Heart left ventricle (tissue), 16 donors: ENCODE measurements at regions not wholly inside any gene's neighbourhood (a gene's known extent, or its start where the extent isn't known, plus 50 kb on each side); places are given as distances from the start of the nearest gene placed in this dataset.

Source experiments
- ATAC-seq, 4 donors: fragments of 200-7000 bp; cut with Tn5 transposase; one replicate each; pipeline ENCODE4 v1.9.1; 2020 to 2022; ENCODE audit warnings: moderate library complexity in 4 of 4, mild to moderate bottlenecking in 3 of 4, moderate number of reproducible peaks in 1 of 4
- DNase-seq, 5 donors: peaks; one replicate each; pipeline ENCODE4 v3.0.0-alpha.2; 2020
- H3K27ac ChIP-seq, 12 donors: fragments of 200-600 bp; sonication (generic) in 4 of 12; one replicate each; pipeline versions ENCODE4 v1.5.0 to v1.8.0; 2016 to 2022; ENCODE audit warnings: mild to moderate bottlenecking in 2 of 12
- H3K27me3 ChIP-seq, 9 donors: fragments of 200-600 bp; sonication (generic) in 2 of 9; one replicate each; pipeline versions ENCODE4 v1.5.1 to v1.8.0; 2016 to 2022; ENCODE audit warnings: mild to moderate bottlenecking in 3 of 9
- H3K36me3 ChIP-seq, 9 donors: fragments of 200-600 bp; sonication (generic) in 2 of 9; one replicate each; pipeline versions ENCODE4 v1.5.0 to v1.8.0; 2018 to 2022; ENCODE audit warnings: mild to moderate bottlenecking in 2 of 9
- H3K4me1 ChIP-seq, 12 donors: fragments of 200-600 bp; sonication (generic) in 4 of 12; one replicate each; pipeline versions ENCODE4 v1.5.0 to v1.8.0; 2016 to 2022; ENCODE audit warnings: mild to moderate bottlenecking in 3 of 12
- H3K4me3 ChIP-seq, 12 donors: fragments of 200-600 bp; sonication (generic) in 4 of 12; one replicate each; pipeline versions ENCODE4 v1.5.0 to v1.8.0; 2017 to 2022; ENCODE audit warnings: mild to moderate bottlenecking in 9 of 12, moderate library complexity in 4 of 12
- H3K9me3 ChIP-seq, 12 donors: fragments of 200-600 bp; sonication (generic) in 4 of 12; one replicate each; pipeline versions ENCODE4 v1.5.0 to v1.8.0; 2016 to 2022; ENCODE audit warnings: mild to moderate bottlenecking in 1 of 12
- CTCF ChIP-seq, 12 donors: fragments of 200-600 bp; sonication (generic) in 4 of 12; IDR thresholded peaks; one replicate each; pipeline versions ENCODE4 v1.5.0 to v1.8.0; 2018 to 2022; ENCODE audit warnings: antibody characterized with exemption in 12 of 12, mild to moderate bottlenecking in 5 of 12
- POLR2A ChIP-seq, 2 donors: fragments of 450-650 bp; IDR thresholded peaks; one replicate each; pipeline ENCODE4 v1.6.1; 2017; ENCODE audit warnings: antibody characterized with exemption in 2 of 2, mild to moderate bottlenecking in 2 of 2, moderate library complexity in 2 of 2
- WGBS, 4 donors: extraction: QIAGEN DNeasy Blood & Tissue Kit in 2 of 4; methylation state at CpG; one replicate each; pipeline versions ENCODE4 v1.1.5 to v1.1.7; 2013 to 2018; 5-methylcytosine and 5-hydroxymethylcytosine counted together
- intact Hi-C, 10 donors: fragments of 100-400 bp; cut with DNase I; formaldehyde crosslinking; loops; one replicate each; pipeline versions ENCODE4 v1.11.1 to v1.14.2; 2022
- donor health status: ischemic (EF 13 %, LVEDD 7.1; RV severe dilation, severe dysfunction).
- donor health status: healthy with polysubstance abuse.
- donor health status: DM: no; HTN: yes; CAD: no.
- donor health status: DM: no; HTN: no; CAD: no.
- donor health status: ischemic (EF 25% LVEDD 6.9; RV normal size, moderate dysfunction).
- donor health status: ischemic (EF 25% LVEDD 5.7; RV mildly dilated, moderate dysfunction).
- donor health status: healthy.
- donor health status: DM: yes; HTN: yes; CAD: no.
- donor health status: ischemic (EF 35%, LVEDD 5.7; RV mildly dilated, moderate dysfunction).
- donor health status: nonischemic (EF 11% LVEDD 7.7; RV severe dilation, severe dysfunction).
- donor health status: DM: yes; HTN: yes; CAD: no.
- donor health status: PGD.
- donor health status: ischemic (EF 29% LVEDD 5.4; RV normal size, mild dysfunction).
- donor health status: nonischemic (EF 23%, LVEDD 6.1; RV moderate dilation, normal function).

- Histone ChIP-seq H3K9me3 (no peaks in the 10 kb centered on the region), H3K4me1 (peaks cover 0 to 4% (median 0%) of the 10 kb centered on the region in 12 donors), H3K27me3 (peaks cover 0 to 15% (median 0%) of the 10 kb centered on the region in 9 donors), H3K4me3 (peak overlapping the region in 3 of 12 donors; percentile 7 to 38 (median 19)), H3K27ac (peak overlapping the region in 5 of 12 donors; percentile 6 to 47 (median 32)), H3K36me3 (no peaks in the 10 kb centered on the region)
- DNase-seq (no peak), ATAC-seq (peak in 2 of 4 donors; percentile 47 to 81)
- TF ChIP-seq CTCF (IDR thresholded peaks at IDR 0.05) (no peak), POLR2A (IDR thresholded peaks at IDR 0.05) (no peak)
- WGBS, 4 donors = 58 to 71% (median 66%) methylated on average over 10 of the region's 10 CpGs
- intact Hi-C loops = no loop called here
Observed at GRCh38 chr19:31451686-31452330, 102.6 kb upstream of the TSHZ3 start.

GRCh38 chr19:31459430-31459829, 110.2 kb upstream of the TSHZ3 start:
- WGBS, 4 donors = 89 to 94% (median 92%) methylated on average over 3 of the region's 3 CpGs
- Histone ChIP-seq H3K36me3 (no peaks in the 10 kb centered on the region), H3K4me1 (no peaks in the 10 kb centered on the region), H3K9me3 (no peaks in the 10 kb centered on the region), H3K27me3 (peaks cover 0 to 4% (median 0%) of the 10 kb centered on the region in 9 donors), H3K27ac (no peak overlapping the region), H3K4me3 (no peak overlapping the region)
- TF ChIP-seq POLR2A (IDR thresholded peaks at IDR 0.05) = no peak
- TF ChIP-seq CTCF (IDR thresholded peaks at IDR 0.05) = no peak
- DNase-seq = no peak
- no peak for ATAC-seq
- intact Hi-C loops = no loop called here

- intact Hi-C loops = no loop called here
Observed at GRCh38 chr19:31461814-31462539, 112.7 kb upstream of the TSHZ3 start.

More at GRCh38 chr19:31461814-31462539, 112.7 kb upstream of the TSHZ3 start:
- Histone ChIP-seq H3K9me3 (no peaks in the 10 kb centered on the region), H3K4me3 (no peak overlapping the region), H3K27me3 (peaks cover 0 to 4% (median 0%) of the 10 kb centered on the region in 9 donors), H3K4me1 (no peaks in the 10 kb centered on the region), H3K27ac (no peak overlapping the region), H3K36me3 (no peaks in the 10 kb centered on the region)
- WGBS, 4 donors = 84 to 92% (median 88%) methylated on average over 3 of the region's 3 CpGs
- DNase-seq = no peak
- TF ChIP-seq CTCF (IDR thresholded peaks at IDR 0.05) (no peak), POLR2A (IDR thresholded peaks at IDR 0.05) (no peak)
- ATAC-seq = no peak
